ENCODE measurements at regions not wholly inside any gene's neighbourhood (a gene's known extent, or its start where the extent isn't known, plus 50 kb on each side); places are given as distances from the start of the nearest gene placed in this dataset.
"Not testable (repeated sequence)": the region's sequence is repeated elsewhere in the genome, so short reads cannot be mapped to it uniquely, and the experiment has no call there.

GRCh38 chr4:64737026-64737853 lies 328.0 kb upstream of the TECRL start:
- POLR2A ChIA-PET (ENCODE audit: unreplicated experiment) = no interaction called here
- no peak for ATAC-seq

DNA sequence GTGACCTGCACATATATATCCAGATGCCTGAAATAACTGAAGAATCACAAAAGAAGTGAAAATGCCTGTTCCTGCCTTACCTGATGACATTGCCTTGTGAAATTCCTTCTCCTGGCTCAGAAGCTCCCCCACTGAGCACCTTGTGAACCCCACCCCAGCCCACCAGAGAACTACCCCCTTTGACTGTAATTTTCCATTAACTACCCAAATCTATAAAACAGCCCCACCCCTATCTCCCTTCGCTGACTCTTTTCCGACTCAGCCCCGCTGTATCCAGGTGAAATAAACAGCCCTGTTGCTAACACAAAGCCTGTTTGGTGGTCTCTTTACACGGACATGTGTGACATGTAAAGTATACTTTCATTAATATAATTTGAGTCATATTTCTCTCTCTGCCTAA lies 320.3 kb upstream of the TECRL start:
- no peak for ATAC-seq
- ChIA-PET CTCF (no interaction called here), POLR2A (ENCODE audit: unreplicated experiment) (no interaction called here)
- Histone ChIP-seq H3K79me2 (ENCODE audit: low read length) (no peaks in the 10 kb centered on the region), H3K4me2 (ENCODE audit: low read length) (no peak overlapping the region), H3K27me3 (ENCODE audit: low read length) (no peaks in the 10 kb centered on the region), H4K20me1 (ENCODE audit: low read length) (no peaks in the 10 kb centered on the region), H3K27ac (ENCODE audit: low read length) (no peak overlapping the region), H3F3A (ENCODE audit: low read length, unreplicated experiment) (no peaks in the 10 kb centered on the region), H3K9ac (ENCODE audit: low read length) (no peak overlapping the region), H3K4me1 (ENCODE audit: insufficient read depth, low read length) (no peaks in the 10 kb centered on the region), H3K9me3 (ENCODE audit: low read length) (no peaks in the 10 kb centered on the region), H3K36me3 (ENCODE audit: low read depth, low read length) (no peaks in the 10 kb centered on the region), H3K9me2 (replicated peaks; ENCODE audit: low read length) (no peaks in the 10 kb centered on the region), H2AFZ (ENCODE audit: low read length) (no peak overlapping the region), H3K4me3 (ENCODE audit: low read length) (no peak overlapping the region)
- no peak for TF ChIP-seq EZH2 (IDR thresholded peaks at IDR 0.05; ENCODE audit: low read length, unreplicated experiment)
- TF ChIP-seq, protein P1, sequence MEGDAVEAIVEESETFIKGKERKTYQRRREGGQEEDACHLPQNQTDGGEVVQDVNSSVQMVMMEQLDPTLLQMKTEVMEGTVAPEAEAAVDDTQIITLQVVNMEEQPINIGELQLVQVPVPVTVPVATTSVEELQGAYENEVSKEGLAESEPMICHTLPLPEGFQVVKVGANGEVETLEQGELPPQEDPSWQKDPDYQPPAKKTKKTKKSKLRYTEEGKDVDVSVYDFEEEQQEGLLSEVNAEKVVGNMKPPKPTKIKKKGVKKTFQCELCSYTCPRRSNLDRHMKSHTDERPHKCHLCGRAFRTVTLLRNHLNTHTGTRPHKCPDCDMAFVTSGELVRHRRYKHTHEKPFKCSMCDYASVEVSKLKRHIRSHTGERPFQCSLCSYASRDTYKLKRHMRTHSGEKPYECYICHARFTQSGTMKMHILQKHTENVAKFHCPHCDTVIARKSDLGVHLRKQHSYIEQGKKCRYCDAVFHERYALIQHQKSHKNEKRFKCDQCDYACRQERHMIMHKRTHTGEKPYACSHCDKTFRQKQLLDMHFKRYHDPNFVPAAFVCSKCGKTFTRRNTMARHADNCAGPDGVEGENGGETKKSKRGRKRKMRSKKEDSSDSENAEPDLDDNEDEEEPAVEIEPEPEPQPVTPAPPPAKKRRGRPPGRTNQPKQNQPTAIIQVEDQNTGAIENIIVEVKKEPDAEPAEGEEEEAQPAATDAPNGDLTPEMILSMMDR (conservative IDR thresholded peaks at IDR 0.05; ENCODE audit: low read depth, low read length) = no peak
- no peak for TF ChIP-seq EZH2phosphoT487 (IDR thresholded peaks at IDR 0.05; ENCODE audit: borderline replicate concordance, low read length)
- intact Hi-C loops (cut with micrococcal nuclease) = no loop called here
- DNase-seq = no peak
- BruUV-seq (replicated peaks) = no TSS peak

More at GRCh38 chr4:64737026-64737853, 328.0 kb upstream of the TECRL start:
- H2AFZ ChIP-seq (ENCODE audit: low read length) = no peak overlapping the region
- intact Hi-C loops (cut with micrococcal nuclease) = no loop called here
- no peaks in the 10 kb centered on the region for H3K9me3 ChIP-seq (ENCODE audit: low read length)
- no TSS peak for BruUV-seq (replicated peaks)
- H3K36me3 ChIP-seq (ENCODE audit: low read depth, low read length) = no peaks in the 10 kb centered on the region
- no peak for DNase-seq
- no peaks in the 10 kb centered on the region for H3K27me3 ChIP-seq (ENCODE audit: low read length)
- H3K4me1 ChIP-seq (ENCODE audit: insufficient read depth, low read length) = no peaks in the 10 kb centered on the region
- TF ChIP-seq, protein P1 (conservative IDR thresholded peaks at IDR 0.05; ENCODE audit: low read depth, low read length) = no peak
- TF ChIP-seq EZH2 (IDR thresholded peaks at IDR 0.05; ENCODE audit: low read length, unreplicated experiment) (no peak), EZH2phosphoT487 (IDR thresholded peaks at IDR 0.05; ENCODE audit: borderline replicate concordance, low read length) (no peak)
- no peaks in the 10 kb centered on the region for H4K20me1 ChIP-seq (ENCODE audit: low read length)
- no peaks in the 10 kb centered on the region for H3K79me2 ChIP-seq (ENCODE audit: low read length)
- no peak overlapping the region for H3K27ac ChIP-seq (ENCODE audit: low read length)
- H3K4me3 ChIP-seq (ENCODE audit: low read length) = no peak overlapping the region
- H3K9ac ChIP-seq (ENCODE audit: low read length) = no peak overlapping the region
- H3F3A ChIP-seq (ENCODE audit: low read length, unreplicated experiment) = no peaks in the 10 kb centered on the region
- CTCF ChIA-PET = no interaction called here
- no peaks in the 10 kb centered on the region for H3K9me2 ChIP-seq (replicated peaks; ENCODE audit: low read length)
- H3K4me2 ChIP-seq (ENCODE audit: low read length) = no peak overlapping the region

DNA sequence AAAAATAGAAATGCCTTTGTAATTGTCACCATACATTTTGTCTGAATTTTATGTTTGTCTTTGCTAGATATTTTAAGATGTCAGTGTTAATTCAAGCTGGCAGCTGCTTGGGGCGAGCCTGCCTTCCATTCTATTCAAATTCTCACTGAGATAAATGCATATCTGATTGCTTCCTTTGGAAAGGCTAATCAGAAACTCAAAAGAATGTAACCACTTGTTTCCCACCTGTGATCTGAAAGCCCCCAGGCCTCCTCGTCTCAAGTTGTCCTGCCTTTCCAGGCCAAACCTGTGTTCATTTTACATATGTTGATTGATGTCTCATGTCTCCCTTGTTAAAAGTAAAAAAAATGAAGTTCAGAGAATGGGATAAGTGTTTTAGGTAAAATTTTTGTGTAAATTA lies 318.7 kb upstream of the TECRL start:
- POLR2A ChIA-PET (ENCODE audit: unreplicated experiment) = no interaction called here
- BruUV-seq (replicated peaks) = no TSS peak
- TF ChIP-seq, protein P1 (conservative IDR thresholded peaks at IDR 0.05; ENCODE audit: low read depth, low read length) = no peak
- no peak for TF ChIP-seq EZH2phosphoT487 (IDR thresholded peaks at IDR 0.05; ENCODE audit: borderline replicate concordance, low read length)
- no peak for TF ChIP-seq EZH2 (IDR thresholded peaks at IDR 0.05; ENCODE audit: low read length, unreplicated experiment)
- H3K4me2 ChIP-seq (ENCODE audit: low read length) = no peak overlapping the region
- no peak overlapping the region for H3K27ac ChIP-seq (ENCODE audit: low read length)
- H2AFZ ChIP-seq (ENCODE audit: low read length) = no peak overlapping the region
- no peaks in the 10 kb centered on the region for H4K20me1 ChIP-seq (ENCODE audit: low read length)
- intact Hi-C loops (cut with micrococcal nuclease) = no loop called here
- H3K4me1 ChIP-seq (ENCODE audit: insufficient read depth, low read length) = no peaks in the 10 kb centered on the region
- no peaks in the 10 kb centered on the region for H3K36me3 ChIP-seq (ENCODE audit: low read depth, low read length)
- H3K9ac ChIP-seq (ENCODE audit: low read length) = no peak overlapping the region
- DNase-seq (no peak), ATAC-seq (no peak)
- H3F3A ChIP-seq (ENCODE audit: low read length, unreplicated experiment) = no peaks in the 10 kb centered on the region
- no peak overlapping the region for H3K4me3 ChIP-seq (ENCODE audit: low read length)
- no peaks in the 10 kb centered on the region for H3K79me2 ChIP-seq (ENCODE audit: low read length)
- no peaks in the 10 kb centered on the region for H3K9me2 ChIP-seq (replicated peaks; ENCODE audit: low read length)
- CTCF ChIA-PET = no interaction called here
- no peaks in the 10 kb centered on the region for H3K9me3 ChIP-seq (ENCODE audit: low read length)
- H3K27me3 ChIP-seq (ENCODE audit: low read length) = no peaks in the 10 kb centered on the region

DNA sequence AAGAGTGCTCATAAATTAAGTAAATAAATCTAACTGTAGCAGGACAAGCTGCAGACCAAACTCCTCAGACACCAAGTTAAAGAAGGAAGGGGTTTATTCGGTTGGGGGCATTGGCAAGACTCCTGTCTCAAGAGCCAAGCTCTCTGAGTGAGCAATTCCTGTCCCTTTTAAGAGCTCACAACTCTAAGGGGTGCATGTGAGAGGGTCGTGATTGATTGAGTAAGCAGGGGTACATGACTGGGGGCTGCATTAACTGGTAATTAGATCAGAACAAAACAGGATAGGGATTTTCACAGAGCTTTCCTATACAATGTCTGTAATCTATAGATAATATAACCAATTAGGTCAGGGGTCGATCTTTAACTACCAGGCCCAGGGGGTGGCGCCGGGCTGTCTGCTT lies 318.1 kb upstream of the TECRL start:
- H3K4me3 ChIP-seq (ENCODE audit: low read length); H3K36me3 ChIP-seq (ENCODE audit: low read depth, low read length); H3K27ac ChIP-seq (ENCODE audit: low read length); H3K9ac ChIP-seq (ENCODE audit: low read length); H3K9me3 ChIP-seq (ENCODE audit: low read length); DNase-seq; H3K9me2 ChIP-seq (replicated peaks; ENCODE audit: low read length); H3K4me1 ChIP-seq (ENCODE audit: insufficient read depth, low read length); H3K4me2 ChIP-seq (ENCODE audit: low read length); H3K79me2 ChIP-seq (ENCODE audit: low read length); CTCF ChIA-PET; H3F3A ChIP-seq (ENCODE audit: low read length, unreplicated experiment); intact Hi-C loops (cut with micrococcal nuclease); H4K20me1 ChIP-seq (ENCODE audit: low read length); POLR2A ChIA-PET (ENCODE audit: unreplicated experiment); BruUV-seq (replicated peaks); H2AFZ ChIP-seq (ENCODE audit: low read length); ATAC-seq; H3K27me3 ChIP-seq (ENCODE audit: low read length): not testable (repeated sequence)
